HG03460 (cell line): ENCODE measurements at regions not wholly inside any gene's neighbourhood (a gene's known extent, or its start where the extent isn't known, plus 50 kb on each side); places are given as distances from the start of the nearest gene placed in this dataset.

Experiments used
- ATAC-seq: cut with Tn5 transposase; IDR thresholded peaks from one replicate; pipeline ENCODE4 v1.9.1; 2021; ENCODE audit not compliant: unreplicated experiment

DNA sequence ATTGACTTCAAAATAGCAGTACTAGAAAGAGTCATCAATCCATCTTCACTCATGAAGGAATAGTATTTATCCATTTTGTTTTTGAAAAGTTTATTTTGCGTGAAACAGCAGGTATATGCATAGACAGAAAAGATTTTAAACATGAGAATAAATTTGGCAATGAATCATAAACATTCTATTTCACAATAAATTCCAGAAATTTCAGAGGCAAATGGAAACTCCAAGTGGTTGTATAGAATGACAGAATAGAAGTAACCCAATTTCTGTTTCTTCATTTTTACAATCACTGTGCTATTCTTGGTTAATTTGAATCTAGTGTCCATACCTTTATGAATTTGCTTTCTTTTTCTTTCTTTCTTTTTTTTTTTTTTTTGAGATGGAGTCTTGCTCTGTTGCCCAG lies 173.0 kb upstream of the ECI2 start:
- no peak for ATAC-seq

- no peak for ATAC-seq
Measured at GRCh38 chr6:4304927-4305455, 169.6 kb upstream of the ECI2 start.

- ATAC-seq: no peak
Measured at GRCh38 chr6:4303638-4304037, 168.3 kb upstream of the ECI2 start.

DNA sequence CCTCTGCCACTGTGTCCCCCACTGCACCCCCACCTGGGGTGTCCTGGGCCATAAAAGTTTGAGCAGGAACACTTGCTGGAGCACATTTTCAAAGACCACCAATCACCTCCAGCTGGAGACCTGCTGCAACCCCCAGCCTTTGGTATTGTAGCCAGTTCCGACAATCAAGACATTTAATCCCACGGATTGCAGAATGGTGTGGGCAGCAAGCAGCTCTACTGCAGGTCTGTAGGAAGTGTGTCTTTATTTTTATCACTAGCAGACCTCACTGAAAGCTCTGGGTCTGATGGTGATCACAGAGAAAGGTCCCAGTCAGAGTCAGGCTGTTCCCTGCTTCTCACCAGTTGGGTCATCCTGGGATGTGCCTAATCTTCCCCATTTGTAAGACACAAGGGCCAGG lies 167.1 kb upstream of the ECI2 start:
- no peak for ATAC-seq

- no peak for ATAC-seq
Measured at GRCh38 chr6:4301871-4302270, 166.5 kb upstream of the ECI2 start.

GRCh38 chr6:4300917-4301316 lies 165.5 kb upstream of the ECI2 start:
- ATAC-seq: no peak

- no peak for ATAC-seq
Measured at GRCh38 chr6:4299476-4299875, 164.1 kb upstream of the ECI2 start.

- ATAC-seq: no peak
Measured at GRCh38 chr6:4297348-4297747, 162.0 kb upstream of the ECI2 start.

DNA sequence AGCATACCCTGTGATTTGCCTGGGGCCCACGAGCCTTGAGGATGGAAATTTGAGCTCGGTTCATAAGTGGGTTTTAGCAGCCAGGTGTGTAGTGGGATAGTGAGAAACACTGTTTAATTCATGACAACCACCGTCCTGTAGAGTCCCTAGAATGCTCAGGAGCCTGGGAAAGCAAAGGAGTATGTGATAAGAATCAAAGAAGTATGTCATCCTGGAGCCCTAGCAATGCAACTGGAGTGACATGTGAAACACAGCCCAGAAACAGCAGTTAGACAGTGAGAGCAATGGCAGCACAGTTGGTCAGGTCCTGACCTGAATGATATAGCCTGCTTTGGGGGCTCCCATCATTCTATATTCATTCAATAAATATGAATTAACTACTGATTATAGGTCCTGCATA lies 161.2 kb upstream of the ECI2 start:
- ATAC-seq: no peak

GRCh38 chr6:4295783-4296155 lies 160.4 kb upstream of the ECI2 start:
- no peak for ATAC-seq

- ATAC-seq: no peak
Measured at GRCh38 chr6:4295058-4295782, 159.8 kb upstream of the ECI2 start.

- no peak for ATAC-seq
Measured at GRCh38 chr6:4294636-4295035, 159.3 kb upstream of the ECI2 start.

- no peak for ATAC-seq
Measured at GRCh38 chr6:4291453-4292403, 156.4 kb upstream of the ECI2 start.

- no peak for ATAC-seq
Measured at GRCh38 chr6:4289770-4290320, 154.5 kb upstream of the ECI2 start.

DNA sequence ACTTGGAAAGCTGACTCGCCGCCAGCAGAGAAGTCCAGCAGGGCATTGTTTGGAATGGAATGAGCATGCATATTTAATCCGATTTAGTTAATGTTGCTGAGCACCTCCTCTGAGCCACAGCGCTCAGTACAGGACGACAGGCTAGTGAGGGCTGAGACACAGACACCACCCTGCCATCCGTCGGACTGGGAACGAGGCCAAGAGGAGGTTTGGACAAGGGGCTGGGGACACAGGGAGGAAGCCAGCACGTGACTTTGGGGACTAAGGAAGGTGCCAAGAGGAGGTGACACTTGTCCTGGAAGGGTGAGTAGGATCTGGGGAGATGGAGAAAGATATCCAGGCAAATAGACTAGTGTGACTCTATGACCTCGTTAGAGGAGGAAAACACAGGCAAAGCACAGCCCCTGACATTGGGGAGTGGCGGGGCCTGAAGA lies 152.5 kb upstream of the ECI2 start:
- ATAC-seq: no peak

- no peak for ATAC-seq
Measured at GRCh38 chr6:4287372-4287771, 152.0 kb upstream of the ECI2 start.

- ATAC-seq: no peak
Measured at GRCh38 chr6:4282926-4283325, 147.6 kb upstream of the ECI2 start.

GRCh38 chr6:4281341-4282293 lies 146.2 kb upstream of the ECI2 start:
- peak; percentile 84 for ATAC-seq

- ATAC-seq: no peak
Measured at GRCh38 chr6:4280707-4281106, 145.3 kb upstream of the ECI2 start.

- ATAC-seq: no peak
Measured at GRCh38 chr6:4280031-4280430, 144.7 kb upstream of the ECI2 start.
